G401.6 (cell line): ENCODE measurements at regions not wholly inside any gene's neighbourhood (a gene's known extent, or its start where the extent isn't known, plus 50 kb on each side); places are given as distances from the start of the nearest gene placed in this dataset.
"Not testable (repeated sequence)": the region's sequence is repeated elsewhere in the genome, so short reads cannot be mapped to it uniquely, and the experiment has no call there.

Experiments
- FAIRE-seq: peaks from 2 replicates; lab custom pipeline; 2012; peaks lifted over from hg19 to GRCh38; lab: Jason Lieb, UNC

DNA sequence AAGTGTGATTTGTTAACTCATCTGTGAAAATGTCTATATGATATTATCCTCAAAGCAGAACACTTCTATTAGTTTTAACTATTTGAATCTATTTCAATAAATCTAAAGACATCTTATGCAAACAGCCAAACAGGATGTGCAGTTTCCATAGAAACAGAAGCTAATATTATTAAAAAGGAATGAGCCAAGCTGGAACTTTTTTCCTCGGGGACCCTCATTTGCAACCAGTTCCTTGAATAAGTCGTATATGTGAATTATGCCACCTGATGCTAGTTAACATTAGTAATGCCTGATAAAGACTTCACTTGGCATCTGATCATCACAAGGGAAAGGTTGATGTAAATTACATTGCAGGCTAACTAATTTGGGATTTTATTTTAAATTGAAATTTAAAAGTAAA, 216.9 kb upstream of the SMLR1 start:
- FAIRE-seq, result no peak

DNA sequence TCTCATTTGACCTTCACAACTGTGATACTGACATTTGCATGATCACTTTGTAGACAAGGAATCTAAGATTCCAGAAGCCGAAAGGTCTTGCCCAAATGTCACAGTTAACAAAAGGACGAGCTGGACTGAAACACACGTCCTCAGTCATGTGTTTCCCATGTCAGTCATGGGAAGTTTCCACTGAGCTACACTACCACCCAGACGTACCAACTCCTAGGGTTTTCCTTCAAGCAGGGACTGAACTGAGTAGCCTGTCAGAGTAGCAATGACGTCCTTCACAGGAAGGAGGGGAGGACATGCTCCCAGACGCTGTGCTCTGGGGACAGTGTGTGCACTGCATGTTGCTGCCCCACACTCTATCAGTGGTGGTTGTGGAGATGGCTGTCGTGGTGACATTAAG, 215.8 kb upstream of the SMLR1 start:
- FAIRE-seq, result no peak

DNA sequence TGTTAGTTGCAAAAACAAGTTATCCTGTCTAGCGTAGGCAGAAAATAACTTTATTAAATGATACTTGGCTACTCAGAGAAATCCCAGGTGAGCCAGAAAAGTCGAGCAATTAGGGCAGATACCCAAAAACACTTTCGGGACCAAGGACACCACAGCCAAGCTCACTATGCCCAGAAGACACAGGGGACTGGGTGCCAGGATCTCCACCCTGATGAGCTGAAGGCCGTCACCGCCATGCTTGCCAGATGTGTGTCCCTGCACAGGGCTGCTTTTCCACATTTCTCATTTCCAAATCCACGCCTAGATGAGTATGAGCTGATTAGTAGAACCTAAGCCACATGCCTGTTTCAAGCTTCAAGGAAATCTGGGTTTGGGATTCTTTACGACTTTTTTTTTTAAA, 214.0 kb upstream of the SMLR1 start:
- FAIRE-seq, result no peak

DNA sequence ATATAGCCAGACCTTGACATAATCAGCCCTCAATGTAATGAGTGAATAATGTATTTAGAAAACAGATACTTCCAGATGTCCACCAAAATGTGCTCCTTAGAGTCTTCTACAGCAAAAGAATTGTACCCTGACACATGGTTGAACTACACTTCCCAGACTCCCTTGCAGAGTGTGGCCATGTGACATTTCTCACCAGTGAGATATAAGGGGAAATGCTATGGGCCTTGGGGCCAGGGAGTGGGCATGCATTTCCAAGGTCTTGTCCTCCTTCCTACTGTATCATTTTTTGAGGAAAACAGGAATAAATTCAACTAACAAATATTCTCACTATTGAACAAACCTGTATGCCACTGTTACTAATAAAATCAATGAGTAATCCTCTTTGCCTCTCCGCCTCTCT, 211.4 kb upstream of the SMLR1 start:
- FAIRE-seq, result no peak

DNA sequence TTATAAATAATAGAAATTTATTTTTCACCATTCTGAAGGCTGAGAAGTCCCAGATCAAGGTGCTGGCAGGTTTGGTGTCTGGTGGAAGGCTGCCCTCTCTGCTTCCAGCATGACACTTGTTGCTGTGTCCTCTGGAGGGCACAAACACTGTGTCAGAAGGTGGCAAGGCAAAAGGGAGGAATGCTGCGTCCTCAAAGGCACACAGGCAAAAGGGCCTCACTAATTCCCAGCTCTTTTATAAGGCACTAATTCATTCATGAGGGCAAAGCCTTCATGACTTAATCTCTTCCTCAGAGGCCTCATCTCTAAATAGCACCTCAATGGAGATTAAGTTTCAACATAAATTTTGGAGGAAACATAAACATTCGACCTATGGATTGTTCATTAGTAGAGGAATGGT, 209.5 kb upstream of the SMLR1 start:
- no peak for FAIRE-seq

DNA sequence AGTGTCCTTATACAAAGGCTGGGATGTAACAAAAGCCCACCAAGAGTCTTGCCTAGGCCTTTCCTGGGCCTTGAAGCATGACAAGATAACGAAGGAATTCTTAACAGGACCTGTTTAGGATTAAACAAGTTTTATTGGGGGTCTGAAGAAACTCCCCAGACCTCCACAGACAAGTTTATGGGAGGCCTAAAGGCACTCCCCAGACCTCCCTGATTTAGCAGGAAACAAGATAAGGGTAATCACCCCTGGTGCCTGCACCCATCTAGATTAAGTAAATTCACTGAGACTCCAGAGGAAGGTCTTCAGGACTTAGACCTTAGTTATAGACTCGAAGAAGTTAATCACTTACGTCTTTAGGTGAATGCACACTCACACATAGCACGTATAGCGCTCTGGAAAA, 208.4 kb upstream of the SMLR1 start:
- not testable (repeated sequence) for FAIRE-seq

DNA sequence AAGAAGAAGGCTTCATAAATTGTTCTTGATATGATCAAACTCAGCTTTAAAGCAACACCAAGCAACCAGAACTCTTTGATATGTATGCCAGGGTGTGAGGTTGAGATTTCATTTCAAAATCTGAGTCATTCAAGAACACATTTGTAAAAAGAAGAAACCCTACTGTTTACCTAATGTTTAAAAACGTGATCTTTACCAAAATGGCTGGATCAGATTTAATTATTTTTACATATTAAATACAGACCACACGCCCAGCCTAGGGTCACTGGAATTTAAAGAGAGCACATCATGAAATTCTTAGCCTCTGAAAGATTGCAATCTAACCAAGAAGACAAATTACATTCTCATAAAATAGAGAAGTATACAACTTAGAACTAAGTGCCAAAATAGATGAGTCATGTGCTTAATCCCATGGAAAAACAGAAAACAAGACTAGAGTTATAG, 206.8 kb upstream of the SMLR1 start:
- FAIRE-seq, result no peak

DNA sequence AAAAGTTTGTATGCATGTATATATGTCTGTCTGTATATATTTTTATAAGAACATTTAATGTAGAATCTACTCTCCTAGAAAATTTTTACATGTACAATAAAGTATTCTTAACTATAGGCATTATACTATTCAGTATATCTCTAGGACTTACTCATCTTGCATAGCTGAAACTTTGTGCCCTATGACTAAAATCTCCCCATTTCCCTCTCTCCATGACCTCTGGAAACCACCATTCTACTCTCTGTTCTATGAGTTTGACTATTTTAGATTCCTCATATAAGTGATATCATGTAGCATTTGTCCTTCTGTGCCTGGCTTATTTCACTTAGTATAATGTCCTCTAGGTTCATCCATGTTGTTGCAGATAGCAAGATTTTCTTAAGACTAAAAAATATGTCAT, 205.1 kb upstream of the SMLR1 start:
- FAIRE-seq, result no peak

DNA sequence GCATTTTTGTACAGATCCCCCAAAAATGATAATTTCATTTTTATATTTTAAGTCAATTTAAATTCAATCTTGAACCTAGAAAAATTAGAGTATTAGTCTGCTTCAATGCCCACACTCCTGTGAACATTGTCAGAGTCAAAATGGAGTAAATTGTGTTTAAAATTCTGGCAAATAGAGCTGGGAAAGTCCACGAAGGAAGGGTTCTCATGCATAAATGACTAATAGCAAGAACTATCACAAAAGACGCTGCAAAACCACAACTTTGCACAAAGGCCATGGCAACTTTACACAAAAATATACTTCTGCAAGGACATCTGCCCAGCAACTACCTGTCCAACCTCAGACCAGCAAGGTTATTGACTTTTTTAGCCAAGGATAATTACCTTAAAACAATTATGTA, 203.2 kb upstream of the SMLR1 start:
- FAIRE-seq, result no peak

DNA sequence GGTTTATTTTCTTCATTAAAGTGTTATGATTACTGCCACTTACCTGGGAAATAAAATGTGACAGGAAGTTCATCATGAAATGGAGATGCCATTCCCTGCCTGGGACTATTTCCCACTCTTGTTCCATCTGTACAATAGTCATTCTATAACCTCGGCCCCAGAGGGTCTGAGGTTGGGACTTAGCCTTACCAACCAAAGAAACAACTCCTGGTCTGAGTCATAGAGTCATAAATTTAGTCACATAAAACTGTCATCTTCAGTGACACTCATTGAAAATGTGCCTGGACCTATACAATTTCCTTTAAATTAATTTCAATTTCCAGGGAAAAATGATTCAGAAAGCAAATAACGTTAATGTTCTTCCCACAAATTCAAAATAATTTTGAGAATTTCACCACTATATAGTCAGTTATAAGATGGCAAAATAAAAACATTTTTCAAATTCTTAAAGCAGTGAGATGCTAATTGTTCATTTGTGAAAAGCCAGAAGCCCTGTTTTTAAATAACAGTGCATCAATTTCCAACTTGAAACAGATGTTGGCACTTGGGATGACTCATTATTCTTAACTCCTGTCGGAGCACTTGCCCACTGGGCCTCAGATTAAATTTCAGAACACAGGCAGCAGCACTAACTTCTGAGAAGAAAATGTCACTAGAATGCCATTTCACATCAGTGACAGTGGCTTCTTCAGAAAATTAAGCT, 201.2 kb upstream of the SMLR1 start:
- FAIRE-seq, result no peak

DNA sequence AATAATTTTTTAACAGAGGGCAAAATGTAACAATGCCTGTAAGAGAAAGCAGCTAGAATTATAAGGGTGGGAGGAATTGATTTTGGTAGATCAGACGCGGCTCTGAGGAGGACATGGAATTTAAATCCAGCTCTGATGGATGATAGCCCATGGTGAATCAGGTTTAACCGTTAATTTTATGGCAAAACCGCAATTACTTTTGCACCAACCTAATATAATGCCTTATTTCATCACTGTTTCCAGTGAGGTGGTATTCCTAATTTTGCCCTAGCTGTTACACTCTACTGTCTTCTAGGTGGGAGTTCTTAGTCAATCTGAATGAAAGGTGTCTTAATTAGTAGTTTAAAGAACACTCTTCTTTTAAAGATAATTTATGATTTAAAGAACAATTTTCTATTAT, 198.3 kb upstream of the SMLR1 start:
- no peak for FAIRE-seq

DNA sequence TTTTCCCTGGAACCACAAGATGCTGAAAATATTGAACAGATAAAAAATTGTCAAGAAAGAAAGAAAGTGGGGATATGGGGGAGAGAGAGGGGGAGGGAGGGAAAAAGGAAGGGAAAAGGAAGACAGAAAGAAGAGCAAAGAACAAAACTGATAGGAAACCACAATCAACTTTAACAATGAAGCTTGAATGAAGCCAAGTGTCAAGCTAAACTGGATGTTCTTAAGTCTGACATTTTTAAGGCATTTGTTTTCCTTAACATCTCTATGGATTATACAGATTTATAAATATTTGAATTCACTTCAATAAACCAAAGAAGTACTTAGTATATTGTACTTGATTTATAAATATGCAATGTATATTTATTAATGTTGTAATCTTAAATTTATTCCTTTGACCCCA, 197.6 kb upstream of the SMLR1 start:
- FAIRE-seq, result no peak

DNA sequence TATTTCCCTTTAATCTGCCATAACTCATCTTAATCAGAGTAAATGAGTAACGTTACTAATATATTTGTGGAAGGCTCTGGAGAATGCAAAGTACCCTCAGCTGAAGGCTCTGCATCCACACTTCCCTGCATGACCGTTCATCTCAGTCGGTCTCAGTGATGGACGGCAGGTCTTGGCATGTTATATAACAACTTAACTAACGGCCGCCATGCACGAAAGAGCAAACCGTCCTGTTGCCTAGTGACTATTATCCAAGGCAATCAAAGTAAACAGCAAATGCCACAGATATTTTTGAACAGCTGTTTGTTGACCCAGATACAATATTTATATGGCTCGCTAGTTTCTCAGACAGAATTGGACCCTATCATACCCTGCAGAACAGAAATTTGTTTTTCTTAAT, 194.9 kb upstream of the SMLR1 start:
- FAIRE-seq, result no peak

DNA sequence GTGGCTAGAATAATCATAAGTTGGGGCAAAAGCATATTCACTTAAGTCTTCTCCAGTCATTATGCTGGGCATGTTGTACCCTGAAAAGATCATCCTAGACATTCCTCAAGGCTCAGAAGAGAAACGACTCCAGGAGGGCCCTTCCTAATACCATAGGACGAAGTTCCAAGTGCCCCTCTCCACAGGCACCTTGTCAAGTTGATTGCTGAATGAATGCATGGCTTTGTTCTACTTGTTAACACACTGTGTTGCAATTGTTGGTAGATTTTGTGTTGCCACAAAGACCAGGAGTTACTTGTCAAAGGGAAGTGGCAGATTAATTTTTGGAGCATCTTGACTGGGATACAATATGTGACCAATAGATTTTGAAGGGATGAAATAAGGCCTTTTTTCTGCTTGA, 194.3 kb upstream of the SMLR1 start:
- no peak for FAIRE-seq

DNA sequence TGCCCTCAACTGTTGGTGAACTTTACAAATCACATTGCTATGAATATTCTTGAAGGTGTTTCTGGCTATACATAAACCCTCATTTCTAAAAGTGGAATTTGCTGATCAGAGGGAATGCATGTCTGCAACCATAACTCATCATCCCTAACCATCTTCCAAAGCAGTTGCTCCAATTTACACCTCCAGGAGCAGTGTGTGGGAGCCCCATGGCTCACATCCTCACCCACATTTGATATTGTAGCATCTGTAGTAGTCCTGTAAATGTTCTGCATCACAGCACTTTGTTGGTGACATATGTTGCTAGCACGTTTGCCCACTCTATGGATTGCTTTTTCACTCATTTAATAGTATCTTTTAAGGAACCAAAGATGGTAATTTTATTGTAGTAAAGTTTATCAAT, 183.8 kb upstream of the SMLR1 start:
- no peak for FAIRE-seq

DNA sequence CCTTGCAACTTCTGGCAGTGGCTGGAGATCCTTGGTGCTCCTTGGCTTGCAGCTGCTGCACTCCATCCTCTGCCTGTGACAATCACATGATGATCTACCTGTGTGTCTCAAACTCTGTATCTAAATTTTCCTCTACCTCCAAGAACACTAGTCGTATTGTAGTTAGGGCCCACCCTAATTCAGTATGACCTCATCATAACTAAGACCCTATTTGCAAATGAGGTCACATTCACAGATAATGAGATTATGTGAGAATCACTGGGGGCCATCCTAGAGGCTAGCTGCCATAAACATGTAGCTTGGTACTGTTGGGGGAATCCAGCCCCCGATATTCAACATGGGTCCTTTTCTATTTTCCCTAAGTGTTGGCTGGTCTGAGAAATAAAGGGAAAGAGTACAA, 183.0 kb upstream of the SMLR1 start:
- no peak for FAIRE-seq

DNA sequence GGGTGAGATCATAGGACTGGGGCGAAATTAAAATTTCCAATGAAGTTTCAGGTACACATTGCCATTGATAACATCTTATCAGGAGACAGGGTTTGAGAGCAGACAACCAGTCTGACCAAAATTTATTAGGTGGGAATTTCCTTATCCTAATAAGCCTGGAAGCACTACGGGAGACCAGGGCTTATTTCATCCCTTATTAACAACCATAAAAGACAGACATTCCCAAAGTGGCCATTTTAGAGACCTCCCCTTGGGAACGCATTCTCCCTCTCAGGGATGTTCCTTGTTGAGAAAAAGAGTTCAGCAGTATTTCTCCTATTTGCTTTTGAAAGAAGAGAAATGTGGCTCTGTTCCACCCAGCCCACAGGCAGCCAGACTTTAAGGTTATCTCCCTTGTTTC, 182.4 kb upstream of the SMLR1 start:
- FAIRE-seq, result not testable (repeated sequence)

DNA sequence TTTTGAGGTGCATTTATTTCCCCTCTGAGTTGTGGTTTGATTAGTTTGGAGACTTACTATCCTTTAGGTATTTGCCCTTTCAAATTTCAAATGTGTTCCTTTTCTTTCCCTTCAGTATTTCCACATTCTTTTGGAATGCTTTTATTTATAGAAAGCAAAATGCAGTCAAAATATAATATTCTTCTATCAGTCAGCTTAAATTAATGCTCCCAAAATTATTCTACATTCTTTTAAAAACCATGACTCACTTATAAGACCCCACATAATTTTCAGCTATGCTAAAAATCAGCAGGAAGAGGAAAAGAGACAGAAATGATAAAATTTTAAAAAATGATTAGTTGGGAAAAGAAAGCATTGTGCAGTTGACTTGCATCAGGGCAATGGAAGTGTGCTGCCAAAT, 180.0 kb upstream of the SMLR1 start:
- no peak for FAIRE-seq

DNA sequence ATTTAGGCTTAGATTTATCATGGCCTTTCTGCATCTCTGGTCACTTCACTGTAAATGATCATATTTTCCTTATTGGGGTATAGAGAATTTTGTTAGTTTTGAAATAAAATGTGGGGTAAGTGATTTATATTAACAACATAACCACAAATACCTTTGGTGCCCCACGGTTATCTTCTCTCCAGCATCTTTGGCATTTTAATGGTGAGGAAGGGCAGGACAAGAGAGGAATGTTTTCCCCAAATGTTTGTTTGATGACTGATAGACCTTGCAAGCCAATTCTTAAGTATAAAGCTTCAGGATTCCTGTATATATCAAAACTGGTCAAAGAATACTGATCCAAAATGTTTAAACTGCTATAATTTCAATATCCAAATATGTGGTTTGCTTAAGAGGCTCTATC, 171.6 kb upstream of the SMLR1 start:
- FAIRE-seq, result no peak

DNA sequence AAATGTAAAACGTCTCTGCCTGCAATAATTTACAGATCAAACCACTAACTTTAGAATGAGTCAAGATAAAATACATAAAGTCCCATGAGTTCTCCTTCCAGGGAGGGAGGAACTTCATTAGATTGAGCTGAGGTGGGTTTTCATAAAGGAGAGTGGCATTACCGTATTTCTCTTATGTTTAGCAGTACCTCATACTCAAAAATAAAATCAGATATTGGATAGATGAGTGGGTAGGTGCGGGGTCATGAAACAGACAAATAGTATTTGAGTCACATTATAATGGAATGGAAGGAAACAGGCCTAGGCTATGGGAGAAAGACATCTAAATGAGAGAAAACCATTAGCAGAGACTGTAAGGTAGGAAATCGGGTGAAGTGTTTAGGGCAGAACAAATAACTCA, 166.1 kb upstream of the SMLR1 start:
- no peak for FAIRE-seq

DNA sequence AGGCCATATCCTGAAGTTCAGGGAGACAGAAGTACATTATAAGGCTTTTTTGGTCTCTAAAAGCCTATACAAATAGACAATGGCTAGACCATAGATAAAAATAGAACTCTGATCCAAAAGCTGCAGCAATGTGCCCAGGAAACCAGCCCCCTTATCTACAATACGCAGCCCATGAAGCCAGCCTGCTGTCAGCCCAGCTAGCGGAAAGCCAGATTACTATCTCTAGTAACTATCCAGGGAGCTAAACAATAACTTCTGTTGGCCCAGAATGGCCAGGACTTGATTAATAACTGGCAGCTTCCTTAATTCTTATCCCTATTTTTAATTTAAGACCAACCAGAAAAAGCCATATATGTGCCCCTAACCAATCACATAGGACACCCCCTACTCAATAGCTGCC, 160.4 kb upstream of the SMLR1 start:
- no peak for FAIRE-seq

DNA sequence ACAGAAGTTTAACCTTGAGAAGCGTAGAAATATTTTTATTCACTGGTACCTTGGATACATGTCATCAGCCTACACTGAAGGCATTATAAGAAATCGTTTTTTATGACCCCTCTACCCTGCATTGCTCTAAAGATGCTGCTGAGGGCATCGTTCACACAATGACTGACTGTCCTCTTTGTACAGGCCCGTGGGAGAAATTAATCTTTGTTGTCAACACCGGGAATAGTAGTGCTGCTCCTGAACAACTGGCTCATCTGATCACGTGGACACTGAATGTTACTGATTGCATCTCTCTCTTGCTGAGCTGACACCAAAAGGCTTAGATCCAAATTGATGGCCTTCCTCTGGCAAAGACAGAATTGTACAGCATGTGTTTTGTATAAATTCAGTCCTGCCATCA, 157.1 kb upstream of the SMLR1 start:
- FAIRE-seq, result no peak

DNA sequence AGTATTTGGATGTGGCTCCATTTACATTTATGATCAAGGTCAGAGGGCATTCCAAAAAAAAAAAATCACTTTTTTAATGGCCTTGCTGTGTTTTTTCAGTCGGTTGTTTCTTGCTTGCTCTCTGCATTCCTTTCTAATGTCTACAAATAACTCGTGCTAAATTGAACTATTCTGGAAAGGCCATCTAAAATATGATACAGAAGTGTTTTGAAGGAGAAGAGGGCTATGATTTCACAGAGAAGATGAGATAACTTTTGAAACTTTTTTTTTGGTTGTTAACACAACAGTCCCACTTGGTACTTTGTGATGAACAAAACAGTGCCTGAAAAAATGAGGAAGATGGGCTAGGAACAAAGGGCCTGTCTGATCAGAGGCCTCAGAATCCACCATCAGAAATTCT, 156.1 kb upstream of the SMLR1 start:
- no peak for FAIRE-seq

DNA sequence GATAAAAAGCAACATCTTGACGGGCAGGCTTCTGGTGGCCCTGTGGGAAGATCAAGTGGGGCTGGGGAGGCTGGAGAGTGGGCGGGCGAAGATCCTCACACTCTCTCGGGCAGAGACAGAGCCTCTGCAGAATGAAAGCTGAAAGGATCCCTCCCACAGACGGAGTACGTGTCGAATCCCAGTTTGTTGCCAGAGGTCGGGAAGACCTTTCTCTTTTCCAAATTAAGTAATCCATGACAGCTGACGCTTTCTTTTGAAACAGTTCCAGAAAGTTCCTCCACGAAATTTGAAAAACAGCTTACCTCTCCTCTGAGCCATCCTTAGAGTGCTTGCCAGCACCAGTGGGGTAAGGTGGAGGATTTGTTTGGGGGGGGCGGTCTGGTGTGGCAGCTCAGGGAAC, 155.6 kb upstream of the SMLR1 start:
- FAIRE-seq, result no peak

DNA sequence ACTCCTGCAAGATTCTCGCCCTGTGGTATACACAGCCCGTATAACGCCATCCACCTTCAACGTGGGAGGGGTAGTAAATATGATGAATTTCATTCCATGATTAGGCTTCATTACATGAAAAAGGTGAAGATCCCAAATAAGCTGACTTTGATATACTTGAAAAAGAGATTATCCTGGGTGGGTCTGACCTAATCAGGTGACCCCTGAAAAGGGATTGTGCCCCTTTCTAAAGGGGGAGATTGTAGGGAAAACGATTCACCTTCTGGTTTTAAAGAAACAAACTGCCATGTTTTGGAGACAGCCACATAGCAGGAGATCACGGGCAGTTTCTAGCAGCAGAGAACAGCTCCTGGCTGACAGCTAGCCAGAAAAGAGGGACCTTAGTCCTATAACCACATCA, 155.1 kb upstream of the SMLR1 start:
- FAIRE-seq, result no peak
